SJSA1 (cell line): ENCODE measurements at regions not wholly inside any gene's neighbourhood (a gene's known extent, or its start where the extent isn't known, plus 50 kb on each side); places are given as distances from the start of the nearest gene placed in this dataset.
A peak's percentile ranks its signal among the peaks of the same experiment; 100 is the strongest.

Experiments used
- DNase-seq, 2 experiments: peaks; one replicate each; pipeline ENCODE4 v3.0.0-alpha.2; 2015 to 2020; ENCODE audit warnings: low spot score in 2 of 2, low read depth in 1 of 2
- H3K27ac ChIP-seq: fragments of 250-450 bp; sonication (Bioruptor Pico); 2 replicates; pipeline ENCODE4 v1.5.1; 2020; ENCODE audit warnings: mild to moderate bottlenecking, moderate library complexity
- H3K27me3 ChIP-seq: fragments of 250-450 bp; sonication (Bioruptor Pico); replicated peaks from 2 replicates; pipeline ENCODE4 v1.5.1; 2020; ENCODE audit warnings: mild to moderate bottlenecking, moderate library complexity
- H3K36me3 ChIP-seq: fragments of 250-450 bp; sonication (Bioruptor Pico); 2 replicates; pipeline ENCODE4 v1.5.1; 2020; ENCODE audit warnings: mild to moderate bottlenecking
- H3K4me1 ChIP-seq: fragments of 250-450 bp; sonication (Bioruptor Pico); replicated peaks from 2 replicates; pipeline ENCODE4 v1.6.1; 2021; ENCODE audit warnings: mild to moderate bottlenecking
- H3K4me3 ChIP-seq: fragments of 250-450 bp; sonication (Bioruptor Pico); 2 replicates; pipeline ENCODE4 v1.5.1; 2020; ENCODE audit warnings: mild to moderate bottlenecking
- H3K9me3 ChIP-seq: fragments of 250-450 bp; sonication (Bioruptor Pico); replicated peaks from 2 replicates; pipeline ENCODE4 v1.5.1; 2020; ENCODE audit warnings: mild to moderate bottlenecking

- no peaks in the 10 kb centered on the region for H3K4me1 ChIP-seq
- H3K4me3 ChIP-seq = no peak overlapping the region
- H3K36me3 ChIP-seq = no peaks in the 10 kb centered on the region
- DNase-seq = no peak
- no peaks in the 10 kb centered on the region for H3K9me3 ChIP-seq
- H3K27me3 ChIP-seq = no peaks in the 10 kb centered on the region
- H3K27ac ChIP-seq = no peak overlapping the region
Observed at GRCh38 chrY:19357249-19357648, 387.3 kb downstream of the KDM5D start.

DNA sequence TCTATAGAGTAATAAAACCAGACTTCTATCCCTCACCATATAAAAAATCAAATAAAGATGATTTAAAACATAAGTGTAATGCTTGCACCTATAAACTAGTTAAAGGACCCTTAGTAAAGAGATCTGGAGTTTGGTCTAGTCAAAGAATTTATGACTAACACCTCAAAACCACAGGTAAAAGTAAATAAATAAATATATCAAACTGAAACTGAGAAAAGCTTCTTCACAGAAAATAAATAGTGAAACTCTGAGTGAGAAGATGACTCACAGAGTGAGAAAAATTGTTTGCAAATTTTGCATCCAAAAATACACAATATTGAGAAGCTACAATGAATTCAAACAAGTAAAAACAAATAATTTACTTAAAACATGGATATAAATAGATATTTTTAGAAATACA is 387.8 kb downstream of the KDM5D start:
- Histone ChIP-seq H3K27me3 (no peaks in the 10 kb centered on the region), H3K4me1 (no peaks in the 10 kb centered on the region), H3K36me3 (no peaks in the 10 kb centered on the region), H3K9me3 (no peaks in the 10 kb centered on the region), H3K27ac (no peak overlapping the region), H3K4me3 (no peak overlapping the region)
- peak in 1 of 2 experiments; percentile 2 for DNase-seq

GRCh38 chrY:19354857-19355173 is 389.7 kb downstream of the KDM5D start:
- H3K27ac ChIP-seq = no peak overlapping the region
- H3K27me3 ChIP-seq = no peaks in the 10 kb centered on the region
- H3K36me3 ChIP-seq = no peaks in the 10 kb centered on the region
- no peak overlapping the region for H3K4me3 ChIP-seq
- H3K9me3 ChIP-seq = no peaks in the 10 kb centered on the region
- no peaks in the 10 kb centered on the region for H3K4me1 ChIP-seq
- no peak for DNase-seq

GRCh38 chrY:19354061-19354856 is 390.3 kb downstream of the KDM5D start:
- no peak overlapping the region for H3K4me3 ChIP-seq
- DNase-seq = peak; percentile 42 to 64
- H3K9me3 ChIP-seq = no peaks in the 10 kb centered on the region
- no peaks in the 10 kb centered on the region for H3K36me3 ChIP-seq
- no peaks in the 10 kb centered on the region for H3K27me3 ChIP-seq
- H3K27ac ChIP-seq = no peak overlapping the region
- no peaks in the 10 kb centered on the region for H3K4me1 ChIP-seq

- no peak overlapping the region for H3K4me3 ChIP-seq
- DNase-seq = no peak
- H3K36me3 ChIP-seq = no peaks in the 10 kb centered on the region
- no peak overlapping the region for H3K27ac ChIP-seq
- H3K9me3 ChIP-seq = no peaks in the 10 kb centered on the region
- no peaks in the 10 kb centered on the region for H3K4me1 ChIP-seq
- H3K27me3 ChIP-seq = no peaks in the 10 kb centered on the region
Observed at GRCh38 chrY:19351616-19352015, 392.9 kb downstream of the KDM5D start.

DNA sequence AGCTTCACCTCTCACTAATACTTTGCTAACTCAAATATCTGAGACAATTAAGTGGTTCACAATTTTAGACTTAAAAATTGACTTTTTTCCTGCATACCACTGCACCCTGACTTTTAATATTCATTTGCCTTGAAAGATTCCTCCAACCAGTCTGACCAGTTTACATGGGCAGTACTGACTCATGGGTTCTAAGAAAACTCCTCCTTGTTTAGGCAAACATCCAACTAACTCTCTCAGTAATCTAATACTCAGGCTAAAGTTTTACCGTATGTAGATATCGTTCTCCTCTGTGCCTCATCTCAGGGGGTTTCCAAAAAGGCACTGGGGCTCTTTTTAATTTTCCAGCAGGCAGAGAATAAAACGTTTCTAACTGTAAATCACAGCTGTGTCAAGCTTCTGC is 422.8 kb downstream of the KDM5D start:
- Histone ChIP-seq H3K27ac (no peak overlapping the region), H3K4me3 (no peak overlapping the region), H3K4me1 (no peaks in the 10 kb centered on the region), H3K27me3 (no peaks in the 10 kb centered on the region), H3K36me3 (no peaks in the 10 kb centered on the region), H3K9me3 (no peaks in the 10 kb centered on the region)
- DNase-seq = no peak

DNA sequence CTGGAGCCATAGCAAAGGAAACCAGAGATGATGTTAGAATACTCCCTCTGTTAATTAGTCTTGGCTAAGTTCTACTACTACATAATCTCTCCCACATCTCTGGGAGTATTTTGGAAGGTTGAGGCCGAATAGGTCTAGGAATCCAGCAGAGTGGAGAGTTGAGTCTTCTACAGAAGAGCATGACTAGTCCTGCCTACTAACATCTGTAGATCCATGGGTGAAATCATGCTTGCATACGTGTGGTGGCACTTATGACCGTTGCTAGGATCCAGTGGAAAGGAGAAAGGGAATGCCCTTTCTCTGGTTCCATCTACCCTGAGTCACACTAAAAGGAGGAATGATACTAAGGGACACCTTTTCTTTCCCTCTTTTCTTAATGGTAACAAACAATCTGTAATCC is 425.4 kb downstream of the KDM5D start:
- no peaks in the 10 kb centered on the region for H3K36me3 ChIP-seq
- H3K4me1 ChIP-seq = no peaks in the 10 kb centered on the region
- no peaks in the 10 kb centered on the region for H3K27me3 ChIP-seq
- H3K9me3 ChIP-seq = no peaks in the 10 kb centered on the region
- no peak overlapping the region for H3K4me3 ChIP-seq
- DNase-seq = no peak
- no peak overlapping the region for H3K27ac ChIP-seq

DNA sequence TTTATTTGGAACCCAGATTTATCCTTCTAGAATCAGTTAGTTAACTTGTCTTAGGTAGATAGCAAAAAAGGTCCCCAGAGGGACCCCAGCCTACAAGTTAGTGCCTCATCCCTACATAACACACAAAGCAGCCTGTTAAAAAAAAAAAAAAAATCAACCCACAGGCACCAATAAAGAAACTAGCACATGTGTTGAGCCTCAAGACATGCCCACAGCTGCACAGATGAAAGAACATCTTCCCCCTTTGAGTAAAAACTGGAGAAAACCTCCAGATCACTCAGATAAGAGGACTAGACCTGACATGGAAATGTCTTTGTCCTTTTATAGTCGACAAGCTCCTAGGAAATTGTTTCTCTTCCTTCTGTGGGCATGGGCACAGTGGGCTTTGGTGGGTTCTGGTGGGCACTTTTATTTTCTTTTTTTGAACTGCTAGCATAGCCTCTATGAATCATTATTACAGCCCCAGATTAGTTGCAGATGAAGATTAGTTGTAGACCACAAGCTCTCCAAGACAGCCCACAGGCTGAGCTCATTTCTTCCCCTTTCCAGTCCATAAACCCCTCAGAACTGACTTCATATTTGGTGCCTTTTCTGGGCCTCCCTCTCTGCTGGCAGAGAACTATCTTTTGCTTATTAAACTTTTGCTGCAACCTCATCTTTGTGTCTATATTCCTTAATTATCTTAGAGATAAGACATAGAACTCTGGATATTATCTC is 427.1 kb downstream of the KDM5D start:
- H3K27me3 ChIP-seq = no peaks in the 10 kb centered on the region
- no peaks in the 10 kb centered on the region for H3K9me3 ChIP-seq
- H3K4me3 ChIP-seq = no peak overlapping the region
- no peaks in the 10 kb centered on the region for H3K36me3 ChIP-seq
- H3K27ac ChIP-seq = no peak overlapping the region
- DNase-seq = no peak
- no peaks in the 10 kb centered on the region for H3K4me1 ChIP-seq

DNA sequence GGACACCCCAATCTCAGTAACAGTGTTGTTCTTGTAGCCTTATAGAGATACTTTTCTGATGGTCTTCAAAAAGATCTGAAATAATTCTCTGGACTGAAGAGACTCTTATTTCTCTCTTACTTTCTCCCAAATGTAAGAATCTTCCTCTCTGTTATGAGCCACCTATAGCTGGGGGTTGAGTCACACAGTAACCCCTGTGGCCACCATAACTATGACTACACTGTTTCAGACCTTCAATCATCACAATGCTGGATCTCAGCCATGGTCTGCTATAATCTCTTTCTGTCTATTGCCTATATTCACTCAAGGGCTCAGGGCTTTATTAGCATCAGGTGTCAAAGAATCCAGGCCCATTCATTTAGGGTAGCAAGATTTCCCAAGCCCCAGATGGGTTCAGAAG is 436.9 kb downstream of the KDM5D start:
- Histone ChIP-seq H3K27ac (no peak overlapping the region), H3K9me3 (no peaks in the 10 kb centered on the region), H3K36me3 (no peaks in the 10 kb centered on the region), H3K4me1 (no peaks in the 10 kb centered on the region), H3K4me3 (no peak overlapping the region), H3K27me3 (no peaks in the 10 kb centered on the region)
- no peak for DNase-seq

GRCh38 chrY:19303136-19303535 is 441.4 kb downstream of the KDM5D start:
- H3K27ac ChIP-seq = no peak overlapping the region
- H3K27me3 ChIP-seq = no peaks in the 10 kb centered on the region
- H3K36me3 ChIP-seq = no peaks in the 10 kb centered on the region
- H3K4me3 ChIP-seq = no peak overlapping the region
- no peak for DNase-seq
- H3K9me3 ChIP-seq = no peaks in the 10 kb centered on the region
- no peaks in the 10 kb centered on the region for H3K4me1 ChIP-seq

DNA sequence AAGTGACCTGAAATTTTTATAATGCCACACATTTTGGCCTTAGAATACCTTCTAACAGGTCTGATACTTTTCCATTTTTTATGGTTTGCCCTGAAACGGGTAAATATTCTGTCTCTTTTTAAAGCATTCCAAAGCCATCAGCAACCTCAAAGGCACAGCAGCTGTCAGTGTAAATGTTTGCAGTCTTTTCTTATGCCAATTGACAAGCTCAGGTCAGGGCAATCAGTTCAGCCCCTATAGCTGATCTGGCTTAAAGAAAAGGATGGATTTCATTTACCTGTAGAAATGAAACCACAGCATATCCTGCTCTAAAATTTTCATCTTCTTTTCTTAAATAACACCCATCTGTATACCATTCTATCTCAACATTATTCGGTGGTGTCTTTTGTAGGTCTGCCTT is 453.6 kb downstream of the KDM5D start:
- Histone ChIP-seq H3K27ac (no peak overlapping the region), H3K36me3 (no peaks in the 10 kb centered on the region), H3K4me3 (no peak overlapping the region), H3K4me1 (no peaks in the 10 kb centered on the region), H3K27me3 (no peaks in the 10 kb centered on the region), H3K9me3 (no peaks in the 10 kb centered on the region)
- no peak for DNase-seq

DNA sequence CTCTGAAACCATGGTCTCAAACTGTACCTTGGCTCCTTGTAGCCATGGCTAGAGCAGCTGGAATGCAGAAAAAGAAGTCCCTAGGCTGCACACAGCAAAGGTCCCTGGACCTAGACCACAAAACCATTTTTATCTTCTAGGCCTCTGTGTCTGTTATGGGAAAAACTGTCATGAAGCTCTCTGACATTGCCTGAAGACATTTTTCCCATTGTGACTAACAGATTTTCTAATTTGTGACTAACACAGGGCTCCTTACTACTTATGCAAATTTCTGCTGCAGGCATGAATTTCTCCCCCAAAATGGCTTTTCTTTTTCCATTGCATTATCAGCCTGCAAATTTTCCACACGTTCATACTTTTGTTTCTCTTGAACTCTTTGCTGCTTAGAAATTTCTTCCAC is 470.4 kb downstream of the KDM5D start:
- H3K27ac ChIP-seq = no peak overlapping the region
- no peaks in the 10 kb centered on the region for H3K4me1 ChIP-seq
- no peaks in the 10 kb centered on the region for H3K27me3 ChIP-seq
- no peak overlapping the region for H3K4me3 ChIP-seq
- H3K9me3 ChIP-seq = no peaks in the 10 kb centered on the region
- DNase-seq = no peak
- no peaks in the 10 kb centered on the region for H3K36me3 ChIP-seq

DNA sequence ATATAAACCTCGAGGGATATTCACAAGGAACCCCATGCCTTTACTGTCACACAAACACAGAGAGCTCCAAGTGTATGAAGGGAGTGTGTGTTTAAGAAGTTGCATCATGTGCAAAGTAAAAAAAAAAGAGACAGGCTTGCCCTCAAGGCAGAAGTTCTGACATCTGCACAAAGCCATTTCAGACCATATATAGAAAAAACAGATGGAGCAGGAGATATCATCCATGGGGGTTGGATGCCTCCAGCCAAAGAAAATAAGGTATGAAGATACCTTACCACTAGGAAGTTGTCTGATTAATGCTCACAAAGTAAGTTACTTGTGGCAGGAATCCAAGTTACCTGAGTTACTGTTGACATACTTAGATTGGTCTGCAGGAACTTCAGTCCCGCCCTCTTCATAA is 476.2 kb downstream of the KDM5D start:
- H3K27ac ChIP-seq = no peak overlapping the region
- H3K36me3 ChIP-seq = no peaks in the 10 kb centered on the region
- no peaks in the 10 kb centered on the region for H3K4me1 ChIP-seq
- H3K27me3 ChIP-seq = no peaks in the 10 kb centered on the region
- DNase-seq = no peak
- no peaks in the 10 kb centered on the region for H3K9me3 ChIP-seq
- H3K4me3 ChIP-seq = no peak overlapping the region

GRCh38 chrY:19265404-19265803 is 479.1 kb downstream of the KDM5D start:
- DNase-seq = no peak
- H3K4me1 ChIP-seq = no peaks in the 10 kb centered on the region
- no peaks in the 10 kb centered on the region for H3K9me3 ChIP-seq
- no peaks in the 10 kb centered on the region for H3K27me3 ChIP-seq
- no peak overlapping the region for H3K27ac ChIP-seq
- no peak overlapping the region for H3K4me3 ChIP-seq
- no peaks in the 10 kb centered on the region for H3K36me3 ChIP-seq

- Histone ChIP-seq H3K27me3 (no peaks in the 10 kb centered on the region), H3K27ac (no peak overlapping the region), H3K4me1 (no peaks in the 10 kb centered on the region), H3K9me3 (no peaks in the 10 kb centered on the region), H3K4me3 (no peak overlapping the region), H3K36me3 (no peaks in the 10 kb centered on the region)
- no peak for DNase-seq
Observed at GRCh38 chrY:19262310-19262709, 482.2 kb downstream of the KDM5D start.
